Uterus (tissue), 2 donors: ENCODE measurements at regions not wholly inside any gene's neighbourhood (a gene's known extent, or its start where the extent isn't known, plus 50 kb on each side); places are given as distances from the start of the nearest gene placed in this dataset.

Source experiments
- CTCF ChIP-seq, 4 experiments: fragments of 200-600 bp in 2 of 4; fragments of 450-650 bp in 2 of 4; sonication (generic) in 2 of 4; IDR thresholded peaks; one replicate each; pipeline ENCODE4 v1.5.1; 2016 to 2019; ENCODE audit warnings: antibody characterized with exemption in 4 of 4, mild to moderate bottlenecking in 2 of 4, moderate library complexity in 1 of 4
- POLR2A ChIP-seq, 2 donors: fragments of 450-650 bp; IDR thresholded peaks; one replicate each; pipeline ENCODE4 v1.6.1; 2016; ENCODE audit warnings: antibody characterized with exemption in 2 of 2, mild to moderate bottlenecking in 1 of 2, moderate library complexity in 1 of 2

- TF ChIP-seq CTCF (IDR thresholded peaks at IDR 0.05) (no peak), POLR2A (IDR thresholded peaks at IDR 0.05) (no peak)
These were observed 85.0 kb upstream of the CLPB start for GRCh38 chr11:72519220-72519881.
